ENCODE measurements at regions not wholly inside any gene's neighbourhood (a gene's known extent, or its start where the extent isn't known, plus 50 kb on each side); places are given as distances from the start of the nearest gene placed in this dataset.

GRCh38 chr4:12471193-12471592 is 1012.9 kb downstream of the RAB28 start:
- TF ChIP-seq CTCF (conservative IDR thresholded peaks at IDR 0.05 in 1 of 2, IDR thresholded peaks at IDR 0.05 in 1 of 2; ENCODE audit: extremely low read depth in 1 of 2, insufficient read depth in 1 of 2, low read depth in 1 of 2, low read length in 2 of 2), result no peak
- TF ChIP-seq EZH2 (IDR thresholded peaks at IDR 0.05; ENCODE audit: borderline replicate concordance, low read length), result no peak
